ENCODE measurements at regions not wholly inside any gene's neighbourhood (a gene's known extent, or its start where the extent isn't known, plus 50 kb on each side); places are given as distances from the start of the nearest gene placed in this dataset.
"Not testable (repeated sequence)": the region's sequence is repeated elsewhere in the genome, so short reads cannot be mapped to it uniquely, and the experiment has no call there.

DNA sequence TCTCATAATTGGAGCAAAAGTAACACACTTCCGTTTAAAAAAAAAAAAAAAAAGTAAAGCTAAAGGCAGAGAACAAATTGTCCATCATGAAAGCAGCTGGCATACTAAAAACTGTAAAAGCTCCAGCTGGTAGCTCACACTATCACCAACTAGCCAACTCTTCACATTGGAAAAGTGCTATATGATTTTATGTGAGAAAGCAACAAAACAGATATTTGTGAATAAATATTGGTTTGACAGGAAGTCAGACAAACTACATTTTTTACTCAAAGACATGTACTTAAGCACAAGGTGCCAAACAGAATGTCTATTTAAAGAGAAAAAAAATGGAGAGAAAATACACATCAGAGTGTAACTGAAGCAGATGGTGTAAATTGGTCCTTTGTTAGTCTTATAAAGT, 231.2 kb upstream of the CADM2 start:
- Histone ChIP-seq H3K4me1 (no peaks in the 10 kb centered on the region), H3K27me3 (no peaks in the 10 kb centered on the region), H3K36me3 (no peaks in the 10 kb centered on the region), H3K27ac (no peak overlapping the region), H3K9me3 (no peaks in the 10 kb centered on the region), H3K4me3 (no peak overlapping the region)
- intact Hi-C loops (cut with DNase I; ENCODE audit: low total_unique reads) = no loop called here
- no peak for DNase-seq
- TF ChIP-seq, protein P1, sequence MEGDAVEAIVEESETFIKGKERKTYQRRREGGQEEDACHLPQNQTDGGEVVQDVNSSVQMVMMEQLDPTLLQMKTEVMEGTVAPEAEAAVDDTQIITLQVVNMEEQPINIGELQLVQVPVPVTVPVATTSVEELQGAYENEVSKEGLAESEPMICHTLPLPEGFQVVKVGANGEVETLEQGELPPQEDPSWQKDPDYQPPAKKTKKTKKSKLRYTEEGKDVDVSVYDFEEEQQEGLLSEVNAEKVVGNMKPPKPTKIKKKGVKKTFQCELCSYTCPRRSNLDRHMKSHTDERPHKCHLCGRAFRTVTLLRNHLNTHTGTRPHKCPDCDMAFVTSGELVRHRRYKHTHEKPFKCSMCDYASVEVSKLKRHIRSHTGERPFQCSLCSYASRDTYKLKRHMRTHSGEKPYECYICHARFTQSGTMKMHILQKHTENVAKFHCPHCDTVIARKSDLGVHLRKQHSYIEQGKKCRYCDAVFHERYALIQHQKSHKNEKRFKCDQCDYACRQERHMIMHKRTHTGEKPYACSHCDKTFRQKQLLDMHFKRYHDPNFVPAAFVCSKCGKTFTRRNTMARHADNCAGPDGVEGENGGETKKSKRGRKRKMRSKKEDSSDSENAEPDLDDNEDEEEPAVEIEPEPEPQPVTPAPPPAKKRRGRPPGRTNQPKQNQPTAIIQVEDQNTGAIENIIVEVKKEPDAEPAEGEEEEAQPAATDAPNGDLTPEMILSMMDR (IDR thresholded peaks at IDR 0.05) = no peak
- no peak for TF ChIP-seq POLR2A (IDR thresholded peaks at IDR 0.05)

DNA sequence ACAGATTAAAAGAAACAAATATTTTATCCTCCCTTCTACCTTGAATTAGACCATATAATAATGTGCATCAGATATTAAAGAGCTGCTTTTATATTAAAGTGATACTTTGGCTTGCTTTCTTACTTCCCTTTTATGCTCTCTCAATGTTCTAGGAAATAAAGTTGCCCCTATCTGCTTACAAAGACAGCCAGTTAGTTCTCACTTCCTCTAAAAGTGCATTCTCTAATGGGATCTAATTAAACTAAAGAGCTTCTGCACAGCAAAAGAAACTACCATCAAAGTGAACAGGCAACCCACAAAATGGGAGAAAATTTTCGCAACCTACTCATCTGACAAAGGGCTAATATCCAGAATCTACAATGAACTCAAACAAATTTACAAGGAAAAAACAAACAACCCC, 224.1 kb upstream of the CADM2 start:
- H3K27ac ChIP-seq; H3K4me1 ChIP-seq; DNase-seq; intact Hi-C loops (cut with DNase I; ENCODE audit: low total_unique reads); H3K27me3 ChIP-seq; H3K36me3 ChIP-seq; H3K9me3 ChIP-seq; H3K4me3 ChIP-seq: not testable (repeated sequence)

DNA sequence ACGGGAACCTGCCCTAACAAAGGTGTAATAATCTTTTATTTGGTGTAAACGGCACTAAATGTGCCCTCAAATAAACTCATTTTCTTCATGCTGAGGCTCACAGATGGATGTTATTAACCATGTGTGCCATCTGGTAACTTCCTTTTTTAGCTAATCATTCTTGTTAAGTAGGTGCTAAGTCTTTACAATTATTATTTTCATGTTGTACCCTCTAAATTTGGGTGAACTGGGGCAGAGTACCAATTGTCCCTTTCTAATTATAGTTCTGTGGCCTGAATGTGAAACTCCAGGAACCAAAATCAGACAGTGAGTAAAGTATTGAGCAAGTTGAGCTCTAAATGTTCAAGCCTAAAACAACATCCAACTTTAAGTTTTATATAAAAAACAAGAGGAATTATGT, 220.7 kb upstream of the CADM2 start:
- Histone ChIP-seq H3K27me3 (no peaks in the 10 kb centered on the region), H3K27ac (no peak overlapping the region), H3K4me1 (no peaks in the 10 kb centered on the region), H3K4me3 (no peak overlapping the region), H3K36me3 (no peaks in the 10 kb centered on the region), H3K9me3 (no peaks in the 10 kb centered on the region)
- TF ChIP-seq, protein P1 (IDR thresholded peaks at IDR 0.05) = no peak
- TF ChIP-seq POLR2A (IDR thresholded peaks at IDR 0.05) = no peak
- intact Hi-C loops (cut with DNase I; ENCODE audit: low total_unique reads) = no loop called here
- DNase-seq = no peak

DNA sequence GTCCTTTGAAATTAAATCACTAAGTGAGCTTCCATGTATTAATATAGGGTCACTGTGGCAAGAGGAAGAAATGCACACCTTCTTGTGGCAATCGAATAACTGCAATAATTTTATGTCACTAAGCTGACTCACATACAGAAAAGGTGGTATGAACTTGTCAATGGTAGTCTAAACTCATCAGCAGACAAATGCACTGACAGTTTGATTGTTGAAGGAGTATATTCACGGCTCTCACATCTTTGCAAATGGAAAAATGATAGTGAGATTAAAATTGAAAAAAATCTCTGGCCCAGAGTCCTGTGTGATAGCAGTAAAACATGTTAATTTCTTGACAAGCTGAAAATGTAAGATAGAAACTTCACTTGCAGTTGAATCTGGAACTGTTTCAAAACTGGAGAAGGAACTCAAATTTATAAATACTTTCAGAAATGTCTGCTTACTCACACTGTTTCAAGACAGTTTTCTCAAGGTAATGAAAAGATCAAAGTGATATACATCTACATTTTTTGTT, 215.8 kb upstream of the CADM2 start:
- H3K27me3 ChIP-seq = no peaks in the 10 kb centered on the region
- no peaks in the 10 kb centered on the region for H3K9me3 ChIP-seq
- no peaks in the 10 kb centered on the region for H3K36me3 ChIP-seq
- no peak overlapping the region for H3K27ac ChIP-seq
- DNase-seq = no peak
- H3K4me1 ChIP-seq = no peaks in the 10 kb centered on the region
- TF ChIP-seq POLR2A (IDR thresholded peaks at IDR 0.05) = no peak
- TF ChIP-seq, protein P1 (IDR thresholded peaks at IDR 0.05) = no peak
- H3K4me3 ChIP-seq = no peak overlapping the region
- intact Hi-C loops (cut with DNase I; ENCODE audit: low total_unique reads) = no loop called here

DNA sequence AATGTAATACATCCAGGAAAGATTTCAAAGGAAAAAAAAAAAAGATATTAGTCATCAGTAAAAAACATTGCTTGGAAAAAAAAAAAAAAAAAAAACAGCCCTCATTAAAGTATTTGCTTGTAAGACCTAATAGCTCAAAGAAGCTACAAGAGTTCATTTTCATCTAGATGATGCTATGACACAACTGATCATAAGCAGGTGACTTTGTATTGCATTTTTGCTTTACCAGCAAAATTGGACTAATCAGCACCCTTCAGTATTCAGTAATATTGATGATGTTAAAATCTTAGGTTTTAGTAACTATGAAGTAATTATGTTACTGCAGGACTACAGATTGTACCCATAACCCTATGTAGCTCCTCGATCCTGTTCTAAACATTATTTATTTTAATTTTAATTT, 214.7 kb upstream of the CADM2 start:
- DNase-seq = no peak
- Histone ChIP-seq H3K9me3 (no peaks in the 10 kb centered on the region), H3K27me3 (no peaks in the 10 kb centered on the region), H3K27ac (no peak overlapping the region), H3K4me1 (no peaks in the 10 kb centered on the region), H3K36me3 (no peaks in the 10 kb centered on the region), H3K4me3 (no peak overlapping the region)
- TF ChIP-seq, protein P1 (IDR thresholded peaks at IDR 0.05) = no peak
- no peak for TF ChIP-seq POLR2A (IDR thresholded peaks at IDR 0.05)
- intact Hi-C loops (cut with DNase I; ENCODE audit: low total_unique reads) = no loop called here

DNA sequence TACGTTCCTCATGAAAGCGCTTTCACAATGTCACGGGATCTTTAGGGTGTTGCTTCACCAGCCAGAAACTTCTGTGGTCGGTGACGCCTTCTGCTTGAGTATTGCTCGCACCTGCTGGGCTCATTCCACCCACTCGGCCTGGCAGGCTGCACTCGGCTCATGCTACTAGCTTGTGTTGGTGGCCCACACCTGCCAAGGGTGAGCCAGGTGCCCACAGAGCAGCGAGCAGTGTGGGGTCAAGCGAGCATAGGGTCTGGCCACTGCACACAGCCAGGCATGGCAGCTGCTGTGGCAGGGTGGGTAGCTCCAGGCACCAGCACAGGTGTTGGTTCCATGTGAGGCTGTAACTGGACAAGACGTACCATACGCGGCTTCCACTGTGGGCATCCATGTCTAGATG, 202.9 kb upstream of the CADM2 start:
- H3K27me3 ChIP-seq = no peaks in the 10 kb centered on the region
- intact Hi-C loops (cut with DNase I; ENCODE audit: low total_unique reads) = no loop called here
- H3K36me3 ChIP-seq = no peaks in the 10 kb centered on the region
- H3K27ac ChIP-seq = no peak overlapping the region
- TF ChIP-seq, protein P1 (IDR thresholded peaks at IDR 0.05) = no peak
- TF ChIP-seq POLR2A (IDR thresholded peaks at IDR 0.05) = no peak
- H3K4me1 ChIP-seq = no peaks in the 10 kb centered on the region
- DNase-seq = no peak
- H3K9me3 ChIP-seq = no peaks in the 10 kb centered on the region
- no peak overlapping the region for H3K4me3 ChIP-seq

Measured in uterus (tissue), 3 donors.